Mesendoderm (in vitro differentiated cells): ENCODE measurements at regions not wholly inside any gene's neighbourhood (a gene's known extent, or its start where the extent isn't known, plus 50 kb on each side); places are given as distances from the start of the nearest gene placed in this dataset.
A peak's percentile ranks its signal among the peaks of the same experiment; 100 is the strongest.

ENCODE experiments used
- DNase-seq: peaks from one replicate; pipeline ENCODE4 v3.0.0; 2013
- H2AK5ac ChIP-seq: 2 replicates; pipeline ENCODE4 v1.6.1; 2013; ENCODE audit warnings: low read length, inconsistent platforms
- H2BK120ac ChIP-seq: 2 replicates; pipeline ENCODE4 v1.6.1; 2013; ENCODE audit warnings: low read depth, mild to moderate bottlenecking, low read length, moderate library complexity, mixed read lengths
- H2BK15ac ChIP-seq: replicated peaks from 2 replicates; pipeline ENCODE4 v1.6.1; 2013; ENCODE audit warnings: low read depth, mild to moderate bottlenecking, moderate library complexity
- H2BK5ac ChIP-seq: 2 replicates; pipeline ENCODE4 v1.6.1; 2013; ENCODE audit warnings: low read length, inconsistent platforms
- H3K18ac ChIP-seq: 2 replicates; pipeline ENCODE4 v1.6.1; 2013; ENCODE audit warnings: mild to moderate bottlenecking, low read length, mixed read lengths
- H3K23ac ChIP-seq: one replicate; pipeline ENCODE4 v1.6.1; 2013; ENCODE audit warnings: low read length
- H3K27ac ChIP-seq: 2 replicates; pipeline ENCODE4 v1.5.1; 2013; ENCODE audit warnings: low read depth, mild to moderate bottlenecking, inconsistent platforms, low read length, moderate library complexity
- H3K27me3 ChIP-seq: 2 replicates; pipeline ENCODE4 v1.6.1; 2013; ENCODE audit warnings: low read length, control low read depth, mild to moderate bottlenecking, inconsistent platforms; ENCODE audit not compliant: insufficient read depth, poor library complexity
- H3K36me3 ChIP-seq: 2 replicates; pipeline ENCODE4 v1.6.1; 2013; ENCODE audit warnings: low read length, inconsistent platforms; ENCODE audit not compliant: control insufficient read depth, insufficient read depth
- H3K4ac ChIP-seq: one replicate; pipeline ENCODE4 v1.6.1; 2013; ENCODE audit warnings: low read depth, mild to moderate bottlenecking, low read length, moderate library complexity
- H3K4me1 ChIP-seq: 2 replicates; pipeline ENCODE4 v1.6.1; 2013; ENCODE audit warnings: low read depth, low read length, inconsistent platforms; ENCODE audit not compliant: control insufficient read depth
- H3K4me2 ChIP-seq: 2 replicates; pipeline ENCODE4 v1.6.1; 2013; ENCODE audit warnings: low read length
- H3K4me3 ChIP-seq: 2 replicates; pipeline ENCODE4 v1.5.1; 2013; ENCODE audit warnings: mild to moderate bottlenecking, low read length
- H3K56ac ChIP-seq: one replicate; pipeline ENCODE4 v1.6.1; 2013; ENCODE audit warnings: low read length
- H3K79me1 ChIP-seq: 2 replicates; pipeline ENCODE4 v1.6.1; 2013; ENCODE audit warnings: low read length, inconsistent platforms
- H3K79me2 ChIP-seq: 2 replicates; pipeline ENCODE4 v1.6.1; 2013; ENCODE audit warnings: mild to moderate bottlenecking, low read length; ENCODE audit not compliant: control insufficient read depth, insufficient read depth
- H3K9ac ChIP-seq: 2 replicates; pipeline ENCODE4 v1.6.1; 2013; ENCODE audit warnings: low read length, inconsistent platforms
- H4K5ac ChIP-seq: one replicate; pipeline ENCODE4 v1.6.1; 2013; ENCODE audit warnings: low read length
- H4K8ac ChIP-seq: one replicate; pipeline ENCODE4 v1.6.1; 2013; ENCODE audit warnings: low read depth, mild to moderate bottlenecking, control low read depth, low read length, moderate library complexity
- WGBS: extraction: QIAGEN DNeasy Blood & Tissue Kit; methylation state at CpG from one replicate; pipeline ENCODE4 v1.1.7; 2013; ENCODE audit warnings: low lambda C conversion rate, missing lambda C conversion rate; ENCODE audit not compliant: insufficient coverage; ENCODE audit errors: extremely low coverage; 5-methylcytosine and 5-hydroxymethylcytosine counted together

- DNase-seq, result peak; percentile 78
- Histone ChIP-seq H3K27me3 (no peaks in the 10 kb centered on the region), H3K4ac (no peak overlapping the region), H3K18ac (no peak overlapping the region), H3K79me2 (no peaks in the 10 kb centered on the region), H3K23ac (no peak overlapping the region), H4K8ac (no peak overlapping the region), H3K36me3 (no peaks in the 10 kb centered on the region), H4K5ac (no peak overlapping the region), H2AK5ac (no peak overlapping the region), H2BK15ac (no peak overlapping the region), H3K9ac (no peak overlapping the region), H3K79me1 (no peaks in the 10 kb centered on the region), H3K27ac (no peak overlapping the region), H3K4me1 (no peaks in the 10 kb centered on the region), H3K56ac (no peak overlapping the region), H3K4me2 (no peak overlapping the region), H2BK120ac (no peak overlapping the region), H2BK5ac (no peak overlapping the region), H3K4me3 (no peak overlapping the region)
- WGBS, result no CpG with 5 or more reads among the region's 13 CpGs
These were observed 81.0 kb upstream of the FZD10 start for GRCh38 chr12:130081117-130081805.

GRCh38 chr12:130083002-130083401, 79.3 kb upstream of the FZD10 start:
- no CpG with 5 or more reads among the region's 6 CpGs for WGBS
- no peak overlapping the region for H3K23ac ChIP-seq
- no peaks in the 10 kb centered on the region for H3K27me3 ChIP-seq

GRCh38 chr12:130083734-130084133, 78.5 kb upstream of the FZD10 start:
- Histone ChIP-seq H3K79me2 (no peaks in the 10 kb centered on the region), H3K4ac (no peak overlapping the region), H2BK120ac (no peak overlapping the region), H3K56ac (no peak overlapping the region), H3K27me3 (no peaks in the 10 kb centered on the region), H4K8ac (no peak overlapping the region), H3K79me1 (no peaks in the 10 kb centered on the region), H4K5ac (no peak overlapping the region), H3K4me2 (no peak overlapping the region), H3K18ac (no peak overlapping the region), H2BK5ac (no peak overlapping the region), H2AK5ac (no peak overlapping the region), H3K27ac (no peak overlapping the region), H3K23ac (no peak overlapping the region), H3K9ac (no peak overlapping the region), H2BK15ac (no peak overlapping the region), H3K4me3 (no peak overlapping the region), H3K4me1 (no peaks in the 10 kb centered on the region), H3K36me3 (no peaks in the 10 kb centered on the region)
- no CpG with 5 or more reads among the region's 8 CpGs for WGBS
- DNase-seq, result no peak

More at GRCh38 chr12:130083002-130083401, 79.3 kb upstream of the FZD10 start:
- H4K8ac ChIP-seq, result no peak overlapping the region
- no peaks in the 10 kb centered on the region for H3K79me1 ChIP-seq
- H3K79me2 ChIP-seq, result no peaks in the 10 kb centered on the region
- H3K56ac ChIP-seq, result no peak overlapping the region
- no peak overlapping the region for H3K4me3 ChIP-seq
- H3K36me3 ChIP-seq, result no peaks in the 10 kb centered on the region
- H2BK120ac ChIP-seq, result no peak overlapping the region
- H3K4me2 ChIP-seq, result no peak overlapping the region
- H2AK5ac ChIP-seq, result no peak overlapping the region
- H4K5ac ChIP-seq, result no peak overlapping the region
- no peak overlapping the region for H2BK5ac ChIP-seq
- no peak overlapping the region for H3K4ac ChIP-seq
- H3K4me1 ChIP-seq, result no peaks in the 10 kb centered on the region
- no peak overlapping the region for H3K18ac ChIP-seq
- DNase-seq, result no peak
- no peak overlapping the region for H3K27ac ChIP-seq
- no peak overlapping the region for H3K9ac ChIP-seq
- H2BK15ac ChIP-seq, result no peak overlapping the region

GRCh38 chr12:130084359-130084758, 77.9 kb upstream of the FZD10 start:
- Histone ChIP-seq H2BK15ac (no peak overlapping the region), H3K79me2 (no peaks in the 10 kb centered on the region), H3K36me3 (no peaks in the 10 kb centered on the region), H2BK120ac (no peak overlapping the region), H3K18ac (no peak overlapping the region), H3K23ac (no peak overlapping the region), H3K56ac (no peak overlapping the region), H3K4me2 (no peak overlapping the region), H2AK5ac (no peak overlapping the region), H3K4me1 (no peaks in the 10 kb centered on the region), H3K4ac (no peak overlapping the region), H2BK5ac (no peak overlapping the region), H3K4me3 (no peak overlapping the region), H3K79me1 (no peaks in the 10 kb centered on the region), H3K27ac (no peak overlapping the region), H4K8ac (no peak overlapping the region), H4K5ac (no peak overlapping the region), H3K27me3 (no peaks in the 10 kb centered on the region), H3K9ac (no peak overlapping the region)
- DNase-seq, result no peak
- WGBS, result no CpG with 5 or more reads among the region's 8 CpGs

GRCh38 chr12:130086248-130086647, 76.0 kb upstream of the FZD10 start:
- Histone ChIP-seq H3K18ac (no peak overlapping the region), H2BK120ac (no peak overlapping the region), H4K8ac (no peak overlapping the region), H3K9ac (no peak overlapping the region), H3K4me1 (no peaks in the 10 kb centered on the region), H3K36me3 (no peaks in the 10 kb centered on the region), H3K4me3 (no peak overlapping the region), H2BK15ac (no peak overlapping the region), H3K79me2 (no peaks in the 10 kb centered on the region), H3K23ac (no peak overlapping the region), H3K4ac (no peak overlapping the region), H2BK5ac (no peak overlapping the region), H3K27me3 (no peaks in the 10 kb centered on the region), H4K5ac (no peak overlapping the region), H3K27ac (no peak overlapping the region), H3K4me2 (no peak overlapping the region), H2AK5ac (no peak overlapping the region), H3K56ac (no peak overlapping the region), H3K79me1 (no peaks in the 10 kb centered on the region)
- no CpG with 5 or more reads among the region's 11 CpGs for WGBS
- no peak for DNase-seq

GRCh38 chr12:130086797-130087196, 75.5 kb upstream of the FZD10 start:
- Histone ChIP-seq H3K79me1 (no peaks in the 10 kb centered on the region), H3K9ac (no peak overlapping the region), H3K4me2 (no peak overlapping the region), H3K23ac (no peak overlapping the region), H3K18ac (no peak overlapping the region), H3K27ac (no peak overlapping the region), H2BK120ac (no peak overlapping the region), H2AK5ac (no peak overlapping the region), H3K27me3 (no peaks in the 10 kb centered on the region), H4K8ac (no peak overlapping the region), H3K4me3 (no peak overlapping the region), H3K4me1 (no peaks in the 10 kb centered on the region), H2BK5ac (no peak overlapping the region), H3K36me3 (no peaks in the 10 kb centered on the region), H3K4ac (no peak overlapping the region), H3K79me2 (no peaks in the 10 kb centered on the region), H2BK15ac (no peak overlapping the region), H4K5ac (no peak overlapping the region), H3K56ac (no peak overlapping the region)
- no CpG with 5 or more reads among the region's 8 CpGs for WGBS
- no peak for DNase-seq
